ENCODE measurements at regions not wholly inside any gene's neighbourhood (a gene's known extent, or its start where the extent isn't known, plus 50 kb on each side); places are given as distances from the start of the nearest gene placed in this dataset.

- TF ChIP-seq ZBTB33 (IDR thresholded peaks at IDR 0.05; ENCODE audit: extremely low read depth, insufficient replicate concordance, low read length) = no peak
Measured at GRCh38 chr13:65965501-65965900, 1264.6 kb downstream of the PCDH9 start (continued).

GRCh38 chr13:65964672-65965071 is 1265.5 kb downstream of the PCDH9 start:
- Histone ChIP-seq H3K4me3 (replicated peaks in 1 of 2; ENCODE audit: low read depth in 1 of 2, low read length in 2 of 2) (no peak overlapping the region), H3K4me1 (ENCODE audit: control insufficient read depth in 1 of 2, insufficient read depth in 2 of 2, low read length in 2 of 2) (no peaks in the 10 kb centered on the region), H3K9ac (ENCODE audit: low read length) (no peak overlapping the region), H4K20me1 (ENCODE audit: insufficient read depth) (no peaks in the 10 kb centered on the region), H3K9me3 (ENCODE audit: control insufficient read depth in 1 of 2, insufficient read depth in 1 of 2, low read depth in 1 of 2, low read length in 2 of 2) (no peaks in the 10 kb centered on the region), H3K4me2 (ENCODE audit: low read length) (no peak overlapping the region), H2AFZ (ENCODE audit: low read depth, low read length, poor library complexity, severe bottlenecking) (no peak overlapping the region), H3K27me3 (ENCODE audit: insufficient read depth, low read length) (no peaks in the 10 kb centered on the region), H3K79me2 (ENCODE audit: insufficient read depth, low read length) (no peaks in the 10 kb centered on the region), H3K36me3 (ENCODE audit: control insufficient read depth in 1 of 2, insufficient read depth in 2 of 2, low read length in 2 of 2) (no peaks in the 10 kb centered on the region), H3K27ac (ENCODE audit: low read depth, low read length) (no peak overlapping the region), H3K9me2 (ENCODE audit: insufficient read depth) (no peaks in the 10 kb centered on the region)
- no peak for ATAC-seq
- CTCF ChIA-PET = no interaction called here
- intact Hi-C loops (cut with micrococcal nuclease) = no loop called here
- BruUV-seq (replicated peaks) = no TSS peak
- TF ChIP-seq ZFX (IDR thresholded peaks at IDR 0.05) = no peak
- DNase-seq (ENCODE audit: low read depth, low spot score) = no peak
- POLR2A ChIA-PET = no interaction called here
- RAD21 ChIA-PET (ENCODE audit: low non-redundant PET in 1 of 2, low total read pairs in 2 of 2, uncharacterized antibody in 2 of 2, unreplicated experiment in 2 of 2) = no interaction called here

- no peaks in the 10 kb centered on the region for H3K4me1 ChIP-seq (ENCODE audit: control insufficient read depth in 1 of 2, insufficient read depth in 2 of 2, low read length in 2 of 2)
- H3K36me3 ChIP-seq (ENCODE audit: control insufficient read depth in 1 of 2, insufficient read depth in 2 of 2, low read length in 2 of 2) = no peaks in the 10 kb centered on the region
- H3K4me3 ChIP-seq (replicated peaks in 1 of 2; ENCODE audit: low read depth in 1 of 2, low read length in 2 of 2) = no peak overlapping the region
- no peak overlapping the region for H2AFZ ChIP-seq (ENCODE audit: low read depth, low read length, poor library complexity, severe bottlenecking)
- no peak overlapping the region for H3K4me2 ChIP-seq (ENCODE audit: low read length)
- no peaks in the 10 kb centered on the region for H4K20me1 ChIP-seq (ENCODE audit: insufficient read depth)
- POLR2A ChIA-PET = no interaction called here
- RAD21 ChIA-PET (ENCODE audit: low non-redundant PET in 1 of 2, low total read pairs in 2 of 2, uncharacterized antibody in 2 of 2, unreplicated experiment in 2 of 2) = no interaction called here
- ATAC-seq (no peak), DNase-seq (ENCODE audit: low read depth, low spot score) (no peak)
- peaks cover 0 to 5% of the 10 kb centered on the region in 2 experiments; a peak in 1 of 4 replicates for H3K9me3 ChIP-seq (ENCODE audit: control insufficient read depth in 1 of 2, insufficient read depth in 1 of 2, low read depth in 1 of 2, low read length in 2 of 2)
- no peak overlapping the region for H3K27ac ChIP-seq (ENCODE audit: low read depth, low read length)
- no peak overlapping the region for H3K9ac ChIP-seq (ENCODE audit: low read length)
- no peaks in the 10 kb centered on the region for H3K79me2 ChIP-seq (ENCODE audit: insufficient read depth, low read length)
- H3K27me3 ChIP-seq (ENCODE audit: insufficient read depth, low read length) = no peaks in the 10 kb centered on the region
- intact Hi-C loops (cut with micrococcal nuclease) = no loop called here
- no TSS peak for BruUV-seq (replicated peaks)
- no peaks in the 10 kb centered on the region for H3K9me2 ChIP-seq (ENCODE audit: insufficient read depth)
- CTCF ChIA-PET = no interaction called here
- TF ChIP-seq ZFX (IDR thresholded peaks at IDR 0.05) (no peak), YY1 (IDR thresholded peaks at IDR 0.05; ENCODE audit: extremely low read depth, insufficient replicate concordance, low read depth, low read length) (no peak), RAD21 (IDR thresholded peaks at IDR 0.05; ENCODE audit: low read depth) (no peak), CEBPB (IDR thresholded peaks at IDR 0.05; ENCODE audit: low read depth) (no peak), REST (IDR thresholded peaks at IDR 0.05; ENCODE audit: low read depth) (no peak), EGR1 (IDR thresholded peaks at IDR 0.05; ENCODE audit: low read depth) (no peak), ELF1 (IDR thresholded peaks at IDR 0.05; ENCODE audit: borderline replicate concordance, low read depth) (no peak), ATF3 (IDR thresholded peaks at IDR 0.05) (no peak), POLR2A (IDR thresholded peaks at IDR 0.05; ENCODE audit: borderline replicate concordance, extremely low read depth, insufficient read depth, insufficient read length) (no peak), MAX (IDR thresholded peaks at IDR 0.05) (no peak)
Measured at GRCh38 chr13:65959305-65959704, 1270.8 kb downstream of the PCDH9 start.

Data from HCT116 (cell line).